ENCODE measurements at regions not wholly inside any gene's neighbourhood (a gene's known extent, or its start where the extent isn't known, plus 50 kb on each side); places are given as distances from the start of the nearest gene placed in this dataset.

GRCh38 chr2:160917850-160918249 is 242.4 kb upstream of the TANK start:
- TF ChIP-seq CTCF (IDR thresholded peaks at IDR 0.05) (no peak), FOXM1 (IDR thresholded peaks at IDR 0.05; ENCODE audit: low read depth) (no peak), EP300 (IDR thresholded peaks at IDR 0.05; ENCODE audit: borderline replicate concordance in 1 of 2, low read depth in 1 of 2, low read length in 1 of 2) (no peak), USF1 (IDR thresholded peaks at IDR 0.05; ENCODE audit: borderline replicate concordance, low read depth) (no peak), NRF1 (IDR thresholded peaks at IDR 0.05; ENCODE audit: low read depth, low read length) (no peak), REST (IDR thresholded peaks at IDR 0.05; ENCODE audit: low read depth, low read length) (no peak), MAX (IDR thresholded peaks at IDR 0.05; ENCODE audit: low read depth) (no peak), RXRA (IDR thresholded peaks at IDR 0.05; ENCODE audit: borderline replicate concordance, low read depth) (no peak), FOSL2 (IDR thresholded peaks at IDR 0.05; ENCODE audit: borderline replicate concordance, low read depth) (no peak), SMC3 (IDR thresholded peaks at IDR 0.05; ENCODE audit: low read depth, low read length) (no peak), MEF2A (IDR thresholded peaks at IDR 0.05; ENCODE audit: borderline replicate concordance, low read depth) (no peak), RAD21 (IDR thresholded peaks at IDR 0.05; ENCODE audit: low read length) (no peak)

Data from SK-N-SH (cell line).